Astrocyte of the spinal cord (primary cell): ENCODE measurements at regions not wholly inside any gene's neighbourhood (a gene's known extent, or its start where the extent isn't known, plus 50 kb on each side); places are given as distances from the start of the nearest gene placed in this dataset.
"Not testable (repeated sequence)": the region's sequence is repeated elsewhere in the genome, so short reads cannot be mapped to it uniquely, and the experiment has no call there.

Experiments
- DNase-seq: peaks from one replicate; pipeline ENCODE4 v3.0.0; 2011; ENCODE audit warnings: low read depth, low spot score
- H3K4me3 ChIP-seq: 2 replicates; pipeline ENCODE4 v1.5.1; 2011; ENCODE audit warnings: low read depth, mild to moderate bottlenecking, low read length, moderate library complexity
- in situ Hi-C: cut with HindIII; loops from 2 replicates; pipeline ENCODE4 v1.10.0; 2017; ENCODE audit warnings: low sequenced_read_pairs
- TF ChIP-seq, protein P1 (sequence below): IDR thresholded peaks from 2 replicates; pipeline ENCODE4 v1.5.1; 2012; ENCODE audit warnings: low read depth, mild to moderate bottlenecking, low read length, inconsistent platforms

DNA sequence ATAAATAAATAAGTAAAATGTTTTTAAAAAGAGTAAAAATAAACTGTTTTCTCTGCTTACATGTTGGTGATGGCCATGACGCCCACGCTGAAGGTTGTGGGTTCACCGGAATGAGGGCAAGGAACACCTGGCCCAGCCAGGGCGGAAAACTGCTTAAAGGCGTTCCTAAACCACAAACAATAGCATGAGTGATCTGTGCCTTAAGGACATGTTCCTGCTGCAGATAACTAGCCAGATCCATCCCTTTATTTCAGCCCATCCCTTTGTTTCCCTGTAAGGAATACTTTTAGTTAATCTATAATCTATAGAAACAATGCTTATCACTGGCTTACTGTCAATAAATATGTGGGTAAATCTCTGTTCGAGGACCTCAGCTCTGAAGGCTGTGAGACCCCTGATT lies 63.3 kb upstream of the CEP78 start:
- H3K4me3 ChIP-seq, in situ Hi-C loops, DNase-seq: not testable (repeated sequence)

DNA sequence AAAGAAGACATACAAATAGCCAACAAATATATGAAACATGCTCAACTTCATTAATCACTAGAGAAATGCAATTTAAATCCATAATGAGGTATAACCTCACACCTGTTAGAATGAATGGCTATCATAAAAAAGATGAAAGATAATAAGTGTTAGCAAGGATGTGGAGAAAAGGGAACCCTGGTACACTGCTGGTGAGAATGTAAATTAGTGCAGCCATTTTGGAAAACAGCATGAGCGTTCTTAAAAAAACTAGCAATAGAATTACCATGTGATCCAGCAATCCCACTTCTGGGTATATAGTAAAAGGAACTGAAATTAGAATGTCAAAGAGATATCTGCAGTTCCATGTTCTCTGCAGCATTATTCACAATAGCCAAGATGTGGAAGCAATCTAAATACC lies 64.2 kb upstream of the CEP78 start:
- no peak overlapping the region for H3K4me3 ChIP-seq
- in situ Hi-C loops = no loop called here
- no peak for DNase-seq
- TF ChIP-seq, protein P1, sequence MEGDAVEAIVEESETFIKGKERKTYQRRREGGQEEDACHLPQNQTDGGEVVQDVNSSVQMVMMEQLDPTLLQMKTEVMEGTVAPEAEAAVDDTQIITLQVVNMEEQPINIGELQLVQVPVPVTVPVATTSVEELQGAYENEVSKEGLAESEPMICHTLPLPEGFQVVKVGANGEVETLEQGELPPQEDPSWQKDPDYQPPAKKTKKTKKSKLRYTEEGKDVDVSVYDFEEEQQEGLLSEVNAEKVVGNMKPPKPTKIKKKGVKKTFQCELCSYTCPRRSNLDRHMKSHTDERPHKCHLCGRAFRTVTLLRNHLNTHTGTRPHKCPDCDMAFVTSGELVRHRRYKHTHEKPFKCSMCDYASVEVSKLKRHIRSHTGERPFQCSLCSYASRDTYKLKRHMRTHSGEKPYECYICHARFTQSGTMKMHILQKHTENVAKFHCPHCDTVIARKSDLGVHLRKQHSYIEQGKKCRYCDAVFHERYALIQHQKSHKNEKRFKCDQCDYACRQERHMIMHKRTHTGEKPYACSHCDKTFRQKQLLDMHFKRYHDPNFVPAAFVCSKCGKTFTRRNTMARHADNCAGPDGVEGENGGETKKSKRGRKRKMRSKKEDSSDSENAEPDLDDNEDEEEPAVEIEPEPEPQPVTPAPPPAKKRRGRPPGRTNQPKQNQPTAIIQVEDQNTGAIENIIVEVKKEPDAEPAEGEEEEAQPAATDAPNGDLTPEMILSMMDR = no peak

DNA sequence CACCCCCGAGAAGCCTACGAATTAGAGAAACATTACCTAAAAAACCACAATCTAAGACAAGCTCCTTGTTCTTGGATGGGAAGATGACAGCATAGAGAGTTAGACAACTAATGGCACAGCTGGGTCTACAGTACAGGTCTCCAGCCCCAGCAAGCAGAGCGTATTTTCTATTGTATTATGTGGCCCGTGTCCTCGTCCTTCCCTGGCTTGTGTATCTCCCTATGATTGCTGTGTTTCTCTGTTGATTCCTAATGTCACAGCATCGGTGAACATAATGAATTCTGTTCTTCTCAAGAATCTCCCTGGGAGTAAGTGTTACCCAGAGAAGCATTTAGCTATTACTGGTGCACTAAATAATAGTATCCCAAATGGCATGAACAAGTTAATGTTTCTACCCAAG lies 66.8 kb upstream of the CEP78 start:
- no peak overlapping the region for H3K4me3 ChIP-seq
- in situ Hi-C loops = no loop called here
- TF ChIP-seq, protein P1 = no peak
- DNase-seq = no peak

DNA sequence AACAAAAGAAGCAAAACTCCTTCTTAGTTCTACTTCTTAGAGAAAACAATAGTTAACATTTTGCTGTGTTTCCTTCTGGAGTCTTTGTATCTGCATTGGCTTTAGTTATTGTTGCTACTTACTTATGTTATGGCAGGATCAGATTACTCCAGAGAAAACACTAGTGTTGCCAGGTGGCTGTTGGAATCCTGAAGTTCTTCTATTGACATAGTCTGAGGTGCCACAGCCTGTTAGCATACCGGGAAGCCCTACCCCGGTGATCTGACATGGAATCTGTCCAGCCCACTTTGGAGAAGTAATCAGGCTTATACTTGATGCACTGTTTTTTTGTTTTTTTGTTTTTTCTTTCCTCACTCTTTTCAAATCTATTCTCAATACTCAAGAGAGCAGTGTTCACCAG lies 68.5 kb upstream of the CEP78 start:
- TF ChIP-seq, protein P1 = no peak
- no peak overlapping the region for H3K4me3 ChIP-seq
- peak; percentile 5 for DNase-seq
- in situ Hi-C loops = no loop called here

DNA sequence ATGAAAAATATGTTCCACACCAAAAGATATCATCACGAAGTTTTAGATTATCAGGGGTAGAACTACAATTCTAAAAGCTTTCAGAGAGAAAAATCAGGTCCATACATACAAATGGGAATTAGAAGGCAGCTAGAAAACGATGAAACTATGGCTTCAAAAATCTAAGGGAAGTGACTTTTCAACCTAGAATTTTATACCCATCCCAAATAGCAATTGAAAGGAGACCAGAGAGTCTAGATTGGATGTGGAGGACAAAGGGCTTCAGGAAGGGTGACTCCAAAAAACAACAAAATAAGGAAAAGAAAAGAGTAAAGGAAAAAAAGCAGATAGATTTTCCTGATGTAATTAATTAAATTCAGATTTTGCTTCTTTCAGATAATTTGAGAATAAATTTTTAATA lies 72.0 kb upstream of the CEP78 start:
- no peak overlapping the region for H3K4me3 ChIP-seq
- no peak for DNase-seq
- in situ Hi-C loops = no loop called here
- TF ChIP-seq, protein P1 = no peak

DNA sequence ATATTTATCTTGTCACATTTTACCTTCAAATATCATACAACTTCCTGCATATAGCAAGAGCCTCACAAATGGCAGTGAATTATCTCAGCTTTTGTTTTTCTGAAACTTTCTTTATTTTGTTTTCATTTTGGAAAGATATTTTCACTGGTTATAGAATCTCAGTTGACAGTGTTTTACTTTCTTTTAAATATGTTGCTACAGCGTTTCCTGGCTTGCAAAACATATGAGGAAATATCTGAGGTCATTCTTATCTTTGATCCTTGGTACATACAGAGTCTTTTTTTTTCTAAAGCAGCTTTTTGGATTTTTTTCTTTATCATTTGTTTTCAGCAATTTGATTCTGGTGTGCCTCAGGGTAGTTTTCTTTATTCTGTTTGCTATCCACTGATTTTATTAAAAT lies 77.6 kb upstream of the CEP78 start:
- DNase-seq = no peak
- H3K4me3 ChIP-seq = no peak overlapping the region
- TF ChIP-seq, protein P1 = no peak
- in situ Hi-C loops = no loop called here

DNA sequence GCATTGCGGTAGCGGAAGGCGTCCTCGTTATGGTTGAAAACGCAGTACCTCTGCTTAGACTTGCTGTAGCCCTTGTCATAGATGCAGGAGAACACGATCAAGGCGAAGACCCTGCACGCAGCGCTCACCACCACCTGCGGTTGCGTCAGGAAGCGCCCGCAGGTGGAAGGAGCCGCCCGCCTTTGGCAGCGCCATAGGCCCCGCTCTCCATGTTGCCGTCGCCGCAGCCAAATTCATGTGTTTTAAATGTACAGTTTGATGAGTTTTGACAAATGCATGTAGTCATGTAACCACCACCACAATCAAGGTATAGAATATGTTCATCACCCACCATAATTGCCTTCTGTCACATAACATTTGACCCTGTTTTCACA lies 84.9 kb upstream of the CEP78 start:
- in situ Hi-C loops = no loop called here
- TF ChIP-seq, protein P1 = no peak
- no peak overlapping the region for H3K4me3 ChIP-seq
- no peak for DNase-seq
